ENCODE measurements at regions not wholly inside any gene's neighbourhood (a gene's known extent, or its start where the extent isn't known, plus 50 kb on each side); places are given as distances from the start of the nearest gene placed in this dataset.
A peak's percentile ranks its signal among the peaks of the same experiment; 100 is the strongest.

- Histone ChIP-seq H3K36me3 (no peaks in the 10 kb centered on the region), H3K4me3 (no peak overlapping the region), H3K27me3 (peaks cover 2% of the 10 kb centered on the region; the same call in 1 of the 2 replicates), H3K9me3 (replicated peaks) (no peaks in the 10 kb centered on the region), H3K4me1 (no peaks in the 10 kb centered on the region), H3K27ac (no peak overlapping the region)
- no peak for DNase-seq
Measured at GRCh38 chr2:62300925-62301324, 105.0 kb downstream of the B3GNT2 start.

GRCh38 chr2:62297624-62298010, 101.7 kb downstream of the B3GNT2 start:
- DNase-seq = peak in 1 of 2 experiments; percentile 28
- H3K4me1 ChIP-seq = peaks cover 11% of the 10 kb centered on the region; the same call in 1 of the 2 replicates

GRCh38 chr2:62296832-62297623, 101.1 kb downstream of the B3GNT2 start:
- H3K36me3 ChIP-seq = no peaks in the 10 kb centered on the region
- H3K4me1 ChIP-seq = peaks cover 11% of the 10 kb centered on the region; the same call in 1 of the 2 replicates
- H3K4me3 ChIP-seq = no peak overlapping the region
- no peak overlapping the region for H3K27ac ChIP-seq
- H3K27me3 ChIP-seq = peaks cover 2% of the 10 kb centered on the region; the same call in 1 of the 2 replicates
- H3K9me3 ChIP-seq (replicated peaks) = no peaks in the 10 kb centered on the region
- DNase-seq = no peak

More at GRCh38 chr2:62297624-62298010, 101.7 kb downstream of the B3GNT2 start:
- Histone ChIP-seq H3K27me3 (peaks cover 2% of the 10 kb centered on the region; the same call in 1 of the 2 replicates), H3K9me3 (replicated peaks) (no peaks in the 10 kb centered on the region), H3K27ac (no peak overlapping the region), H3K36me3 (no peaks in the 10 kb centered on the region), H3K4me3 (no peak overlapping the region)

- Histone ChIP-seq H3K36me3 (no peaks in the 10 kb centered on the region), H3K4me3 (no peak overlapping the region), H3K27me3 (no peaks in the 10 kb centered on the region; the same call in 1 of the 2 replicates), H3K9me3 (replicated peaks) (no peaks in the 10 kb centered on the region), H3K27ac (no peak overlapping the region), H3K4me1 (peaks cover 11% of the 10 kb centered on the region; the same call in 1 of the 2 replicates)
- no peak for DNase-seq
Measured at GRCh38 chr2:62296034-62296831, 100.3 kb downstream of the B3GNT2 start.

- no peaks in the 10 kb centered on the region for H3K9me3 ChIP-seq (replicated peaks)
- peak overlapping the region; percentile 41 for H3K4me3 ChIP-seq
- peaks cover 11% of the 10 kb centered on the region; the same call in 1 of the 2 replicates for H3K4me1 ChIP-seq
- DNase-seq = peak; percentile 38 to 49
- no peak overlapping the region; the same call in 1 of the 2 replicates for H3K27ac ChIP-seq
- no peaks in the 10 kb centered on the region for H3K36me3 ChIP-seq
- no peaks in the 10 kb centered on the region; the same call in 1 of the 2 replicates for H3K27me3 ChIP-seq
Measured at GRCh38 chr2:62293490-62294271, 97.8 kb downstream of the B3GNT2 start.

- Histone ChIP-seq H3K9me3 (replicated peaks) (no peaks in the 10 kb centered on the region), H3K27me3 (no peaks in the 10 kb centered on the region), H3K4me3 (no peak overlapping the region; the same call in 1 of the 2 replicates), H3K4me1 (peaks cover 15% of the 10 kb centered on the region; the same call in 1 of the 2 replicates), H3K36me3 (no peaks in the 10 kb centered on the region), H3K27ac (no peak overlapping the region)
- DNase-seq = no peak
Measured at GRCh38 chr2:62293151-62293489, 97.2 kb downstream of the B3GNT2 start.

- Histone ChIP-seq H3K27me3 (no peaks in the 10 kb centered on the region), H3K4me1 (peaks cover 20% of the 10 kb centered on the region; the same call in 1 of the 2 replicates), H3K27ac (no peak overlapping the region), H3K4me3 (no peak overlapping the region), H3K9me3 (replicated peaks) (no peaks in the 10 kb centered on the region), H3K36me3 (no peaks in the 10 kb centered on the region)
- no peak for DNase-seq
Measured at GRCh38 chr2:62292190-62292589, 96.3 kb downstream of the B3GNT2 start.

GRCh38 chr2:62291517-62292137, 95.7 kb downstream of the B3GNT2 start:
- Histone ChIP-seq H3K36me3 (no peaks in the 10 kb centered on the region), H3K27ac (no peak overlapping the region), H3K4me3 (no peak overlapping the region), H3K9me3 (replicated peaks) (no peaks in the 10 kb centered on the region), H3K4me1 (peaks cover 20% of the 10 kb centered on the region; the same call in 1 of the 2 replicates), H3K27me3 (no peaks in the 10 kb centered on the region)
- DNase-seq = no peak

GRCh38 chr2:62291052-62291451, 95.1 kb downstream of the B3GNT2 start:
- Histone ChIP-seq H3K27me3 (no peaks in the 10 kb centered on the region), H3K27ac (no peak overlapping the region), H3K4me3 (no peak overlapping the region), H3K36me3 (no peaks in the 10 kb centered on the region), H3K9me3 (replicated peaks) (no peaks in the 10 kb centered on the region), H3K4me1 (peaks cover 20% of the 10 kb centered on the region; the same call in 1 of the 2 replicates)
- DNase-seq = no peak

GRCh38 chr2:62287899-62288880, 92.3 kb downstream of the B3GNT2 start:
- Histone ChIP-seq H3K36me3 (no peaks in the 10 kb centered on the region), H3K27ac (no peak overlapping the region), H3K4me1 (peaks cover 10% of the 10 kb centered on the region; the same call in 1 of the 2 replicates), H3K4me3 (no peak overlapping the region), H3K27me3 (no peaks in the 10 kb centered on the region), H3K9me3 (replicated peaks) (no peaks in the 10 kb centered on the region)
- DNase-seq = peak; percentile 86 to 87

- H3K9me3 ChIP-seq (replicated peaks) = no peaks in the 10 kb centered on the region
Measured at GRCh38 chr2:62287282-62287681, 91.4 kb downstream of the B3GNT2 start.

GRCh38 chr2:62286089-62286785, 90.3 kb downstream of the B3GNT2 start:
- H3K27ac ChIP-seq = no peak overlapping the region
- H3K4me3 ChIP-seq = no peak overlapping the region
- H3K27me3 ChIP-seq = no peaks in the 10 kb centered on the region
- H3K36me3 ChIP-seq = no peaks in the 10 kb centered on the region
- H3K9me3 ChIP-seq (replicated peaks) = no peaks in the 10 kb centered on the region
- DNase-seq = no peak
- H3K4me1 ChIP-seq = peaks cover 9% of the 10 kb centered on the region; the same call in 1 of the 2 replicates

More at GRCh38 chr2:62287282-62287681, 91.4 kb downstream of the B3GNT2 start:
- H3K4me3 ChIP-seq = no peak overlapping the region
- H3K27me3 ChIP-seq = no peaks in the 10 kb centered on the region
- peaks cover 9% of the 10 kb centered on the region; the same call in 1 of the 2 replicates for H3K4me1 ChIP-seq
- no peak overlapping the region for H3K27ac ChIP-seq
- DNase-seq = no peak
- H3K36me3 ChIP-seq = no peaks in the 10 kb centered on the region
